Activated CD4-positive, CD25-positive, alpha-beta regulatory T cell treated with anti-CD3 and anti-CD28 coated beads, Interleukin-2, amount 50 U/mL, for 72 hours (primary cell): ENCODE measurements at regions not wholly inside any gene's neighbourhood (a gene's known extent, or its start where the extent isn't known, plus 50 kb on each side); places are given as distances from the start of the nearest gene placed in this dataset.
"Not testable (repeated sequence)": the region's sequence is repeated elsewhere in the genome, so short reads cannot be mapped to it uniquely, and the experiment has no call there.

Source experiments
- DNase-seq: peaks from one replicate; pipeline ENCODE4 v3.0.0; 2021

DNA sequence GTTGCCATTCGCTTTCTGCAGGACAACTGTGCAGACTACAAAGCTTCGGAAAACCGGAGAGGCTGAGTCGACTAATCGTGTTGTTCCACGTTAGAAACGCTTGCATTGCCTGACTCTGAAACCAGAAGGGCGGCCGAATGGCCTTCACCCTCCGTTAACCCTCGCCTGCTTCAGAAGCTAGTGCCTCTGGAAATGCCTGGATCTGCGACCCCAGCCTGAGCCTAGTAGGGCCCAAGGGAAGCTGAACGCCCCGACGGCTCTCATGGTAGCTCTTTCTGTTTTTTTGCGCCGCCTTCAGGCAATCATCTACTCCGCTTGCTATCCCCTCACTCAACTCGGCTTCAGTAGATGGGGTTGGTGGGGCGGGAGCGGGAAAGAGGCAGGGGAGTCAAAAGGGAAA lies 117.3 kb downstream of the PPIAL4A start:
- DNase-seq = not testable (repeated sequence)

DNA sequence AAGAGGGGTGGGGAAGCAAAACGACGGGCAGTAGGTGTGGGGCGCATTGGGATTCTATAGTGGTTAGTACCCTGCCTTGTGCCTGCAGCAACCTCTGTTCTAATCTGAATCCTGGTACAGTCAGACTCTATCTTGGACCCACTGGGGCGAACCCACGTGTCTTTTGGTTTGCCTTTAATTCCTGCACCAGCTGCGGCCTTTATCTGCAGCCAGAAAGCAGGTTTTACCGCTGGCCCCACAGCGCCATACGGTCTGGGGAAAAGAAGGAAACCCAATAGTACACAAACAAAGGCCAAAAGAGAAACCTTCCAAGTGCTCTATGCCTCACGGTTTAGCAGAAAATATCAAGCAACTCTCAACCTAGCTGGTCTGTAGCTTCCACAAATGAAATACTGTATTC lies 118.2 kb downstream of the PPIAL4A start:
- not testable (repeated sequence) for DNase-seq

DNA sequence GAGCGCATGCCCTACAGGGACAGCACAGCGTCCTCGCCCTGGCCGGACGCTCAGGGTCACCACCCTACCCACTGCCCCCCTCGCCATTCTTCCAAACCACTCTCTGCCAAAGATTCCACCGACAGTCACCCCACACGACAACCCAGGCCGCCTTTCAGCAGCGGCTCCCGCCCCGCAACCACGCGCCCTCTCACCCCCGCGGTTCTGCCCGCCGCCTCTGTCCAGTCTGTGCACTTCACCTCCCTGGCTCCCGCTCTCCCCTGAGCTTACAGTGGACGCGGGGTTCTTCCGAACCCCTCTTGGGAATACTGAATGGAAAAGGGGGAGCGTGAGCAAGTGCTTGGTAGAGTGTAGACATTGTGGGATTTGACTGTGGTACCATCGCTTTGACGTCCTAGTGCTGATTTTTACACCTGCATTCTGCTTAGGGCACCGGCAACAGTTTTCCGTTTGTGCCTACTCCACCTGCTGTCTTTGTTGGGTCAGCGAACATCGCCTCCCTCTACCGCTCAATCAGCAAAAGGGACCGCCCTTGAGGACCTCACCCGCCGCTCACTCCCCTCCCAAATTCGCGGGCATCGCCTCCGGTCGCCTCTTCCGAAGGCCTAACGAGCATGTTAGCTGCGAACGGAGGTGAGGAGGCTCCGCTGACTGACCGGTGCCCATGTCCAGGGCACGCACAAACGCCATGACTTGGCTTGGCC lies 119.1 kb downstream of the PPIAL4A start:
- DNase-seq = peak; percentile 35

DNA sequence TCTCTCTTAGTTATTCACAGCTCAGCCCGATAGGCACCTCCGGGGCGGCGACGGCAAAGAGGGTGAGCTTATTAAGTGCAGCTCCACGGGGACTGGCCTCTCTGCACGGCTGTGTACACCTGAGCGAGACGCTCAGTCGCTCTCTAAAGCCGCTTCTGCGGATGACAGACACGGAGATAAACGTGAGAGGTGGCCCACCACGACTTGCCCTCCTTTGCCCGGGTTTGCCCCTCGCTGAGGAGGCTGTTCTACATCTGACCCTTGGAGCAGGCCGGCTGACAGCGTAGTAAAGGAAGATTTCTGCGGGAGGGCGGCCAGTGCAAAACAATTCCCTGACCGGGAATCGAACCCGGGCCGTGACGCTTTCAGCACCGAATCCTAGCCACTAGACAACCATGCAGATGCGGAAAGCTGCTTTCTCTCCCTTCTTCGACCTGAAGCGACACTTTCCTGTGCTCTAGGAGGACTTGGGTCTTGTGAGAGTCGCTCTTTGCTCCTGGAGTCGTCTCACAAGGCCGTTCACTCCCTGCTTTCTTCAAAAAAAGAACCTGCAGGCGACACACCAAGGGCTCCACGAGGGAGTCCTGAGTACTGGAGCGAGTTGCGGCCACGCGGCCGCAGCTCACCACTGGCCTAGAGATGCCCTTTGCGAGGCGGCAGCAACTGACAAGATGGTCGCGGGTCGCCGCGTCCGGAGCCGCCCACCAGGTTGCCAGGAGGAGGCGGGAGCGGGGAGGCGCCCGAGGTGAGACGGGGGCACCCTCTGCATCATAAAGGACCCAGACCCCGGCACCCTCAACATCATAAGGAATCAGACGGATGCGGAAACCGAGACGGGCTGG lies 119.9 kb downstream of the PPIAL4A start:
- DNase-seq = peak; percentile 57

DNA sequence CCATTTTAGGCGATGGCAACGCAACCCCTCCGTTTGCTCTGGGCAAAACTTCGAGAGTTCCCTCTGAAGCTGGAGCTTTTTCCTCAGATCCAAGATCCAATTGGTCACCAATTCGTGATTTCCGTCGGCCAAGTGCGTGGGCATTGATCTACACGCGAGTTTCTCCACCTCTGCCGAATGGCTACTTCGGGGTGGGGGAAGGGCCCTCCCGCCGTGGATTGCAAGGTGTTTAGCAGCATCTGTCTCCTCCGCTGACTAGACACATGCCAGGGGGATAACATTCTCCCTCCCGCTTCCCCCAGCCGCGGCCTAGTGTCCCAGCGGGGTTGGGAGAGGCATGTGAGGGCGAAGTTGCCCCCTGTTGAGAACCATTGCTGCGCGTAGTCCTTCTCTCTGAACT lies 120.6 kb downstream of the PPIAL4A start:
- not testable (repeated sequence) for DNase-seq

DNA sequence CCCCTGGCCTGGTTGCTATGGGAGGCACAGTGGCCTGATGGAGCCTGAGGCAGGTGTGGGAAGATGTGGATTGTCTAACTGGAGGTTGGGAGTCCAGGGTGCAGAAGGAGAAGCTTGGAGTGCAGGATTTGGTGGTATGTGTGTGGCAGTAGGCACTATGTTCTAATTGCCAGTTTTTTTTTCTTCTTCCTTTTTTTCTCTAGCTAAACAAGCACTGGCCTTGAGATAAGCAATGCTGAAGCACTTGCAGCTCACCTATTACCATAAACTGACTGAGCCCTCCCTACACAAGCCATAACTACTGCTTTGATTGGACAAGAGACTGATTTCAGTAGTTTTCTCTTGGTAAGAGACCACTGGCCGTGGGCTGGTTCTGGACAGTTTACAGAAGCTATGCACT lies 123.6 kb downstream of the PPIAL4A start:
- DNase-seq = not testable (repeated sequence)

DNA sequence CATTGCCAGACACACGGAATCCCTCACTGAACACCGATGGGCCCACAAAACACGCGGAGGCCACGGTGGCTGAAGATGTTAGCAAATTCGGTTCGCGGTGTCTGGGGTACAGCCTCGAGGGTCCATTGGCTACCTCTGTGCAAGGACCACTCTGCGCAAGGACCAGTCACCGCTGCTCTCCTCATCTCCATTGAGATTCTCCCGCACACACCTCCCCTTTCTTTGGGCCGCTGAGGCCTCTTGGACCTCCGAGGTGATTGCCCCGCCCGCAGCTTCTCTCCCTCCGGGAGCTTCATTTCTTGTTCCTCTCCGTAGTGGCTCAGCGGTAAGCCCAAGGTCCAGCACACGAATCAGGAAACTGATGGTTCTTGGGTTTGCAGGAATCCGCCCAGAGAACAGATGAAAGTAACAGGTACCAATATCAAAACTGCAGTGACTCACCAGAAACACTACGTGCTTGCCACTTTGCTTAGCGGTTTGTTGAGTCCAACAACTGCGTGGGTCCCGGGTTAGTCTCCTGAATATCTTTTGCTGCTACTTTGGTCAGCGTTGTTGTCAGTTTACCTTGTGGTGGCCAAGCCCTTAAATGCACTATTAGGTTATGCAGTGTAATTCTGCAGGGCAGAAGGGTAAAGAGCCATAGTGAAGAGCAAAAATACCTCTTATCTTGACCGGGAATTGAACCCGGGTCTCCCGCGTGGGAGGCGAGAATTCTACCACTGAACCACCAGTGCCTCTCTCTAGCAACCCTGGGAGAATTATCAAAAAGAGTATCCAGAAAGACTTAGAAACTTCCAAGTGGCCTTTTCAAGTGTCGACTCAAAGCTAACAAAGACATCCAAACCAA lies 126.8 kb downstream of the PPIAL4A start:
- DNase-seq = peak; percentile 34

DNA sequence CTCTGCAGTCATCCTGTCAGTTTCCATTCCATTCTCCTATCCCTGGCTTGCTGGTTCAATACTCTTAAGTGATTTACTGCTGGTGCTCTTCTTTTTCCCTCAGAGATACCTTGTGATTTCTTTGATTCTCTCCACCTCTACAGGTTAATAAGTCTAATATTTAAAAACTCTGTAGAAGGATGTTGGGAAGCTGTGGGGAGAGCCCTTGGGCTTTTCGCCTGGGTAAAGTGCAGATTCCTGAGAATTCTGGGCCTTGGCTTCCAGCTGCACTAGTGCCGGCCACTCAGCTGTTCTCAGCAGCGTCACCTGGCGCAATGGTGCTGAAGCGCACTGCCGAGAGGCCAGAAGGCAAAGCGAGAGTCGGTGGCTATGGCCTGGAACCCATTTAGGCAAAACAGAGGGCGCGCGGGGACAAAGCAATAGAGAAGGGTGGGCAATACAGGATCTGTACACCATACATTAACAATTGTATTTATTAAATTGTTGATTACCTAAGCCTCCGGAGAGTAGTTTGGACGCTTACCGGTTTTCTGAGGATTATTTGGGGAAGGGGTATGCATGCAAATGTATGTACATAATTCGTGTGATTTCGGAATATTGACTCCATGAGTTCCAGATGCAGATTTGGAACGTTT lies 130.3 kb downstream of the PPIAL4A start:
- DNase-seq = not testable (repeated sequence)

DNA sequence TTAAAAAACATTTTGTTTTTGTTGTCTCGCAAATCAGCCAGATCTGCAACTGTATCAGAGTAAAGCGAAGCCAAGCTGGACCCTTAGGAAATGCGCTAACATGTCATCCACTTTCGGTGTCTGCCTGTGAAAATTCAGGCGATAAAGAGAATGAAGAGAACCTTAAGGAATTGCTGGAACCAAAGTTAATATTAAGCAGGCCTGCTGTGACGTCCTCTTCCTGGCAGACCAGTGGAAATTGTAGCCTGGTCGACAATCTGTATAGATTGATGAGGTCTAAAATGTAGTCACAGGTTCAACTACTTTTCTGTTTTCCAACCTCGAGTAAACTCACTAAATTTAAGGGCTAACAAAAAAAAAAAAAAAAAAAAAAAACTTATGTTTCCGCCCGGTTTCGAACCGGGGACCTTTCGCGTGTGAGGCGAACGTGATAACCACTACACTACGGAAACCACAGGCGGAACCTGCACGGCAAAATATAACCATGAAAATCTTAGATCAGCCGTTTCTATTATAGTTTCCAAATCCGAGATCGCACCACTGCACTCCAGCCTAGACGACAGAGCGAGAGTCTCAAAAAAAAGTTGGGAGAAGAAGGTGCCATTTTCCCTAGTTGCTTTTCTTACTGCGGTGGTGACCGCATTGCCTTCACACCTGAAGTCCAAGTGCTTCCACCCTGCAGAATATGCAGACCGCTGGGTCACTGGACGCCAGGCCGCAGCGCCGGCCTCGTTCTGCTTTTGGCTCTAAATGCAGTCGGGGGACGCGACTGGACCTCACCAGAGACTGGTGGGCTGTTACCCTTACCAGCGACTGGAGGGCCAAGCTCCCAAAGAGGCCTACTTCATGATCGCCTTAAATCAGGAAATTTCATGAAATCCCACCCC lies 131.0 kb downstream of the PPIAL4A start:
- peak; percentile 40 for DNase-seq

DNA sequence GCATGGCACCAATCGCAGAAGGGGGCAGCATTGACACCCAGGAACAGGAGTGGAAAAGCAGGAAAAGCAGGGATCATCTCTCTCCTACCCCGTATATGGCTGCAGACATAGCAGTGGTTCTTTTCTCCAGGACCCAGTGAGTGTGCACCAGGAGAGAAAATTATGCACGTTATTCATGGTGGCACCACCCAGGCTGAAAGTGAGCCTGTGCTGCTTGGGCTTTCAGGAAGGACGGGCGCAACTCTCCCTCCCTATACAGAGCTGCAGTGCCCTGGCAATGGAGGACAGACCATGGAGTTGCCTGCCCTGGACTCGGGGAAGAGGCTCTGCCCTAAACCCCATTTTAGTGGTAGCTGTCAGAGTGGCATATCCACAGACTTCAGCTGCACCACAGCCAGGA lies 132.1 kb downstream of the PPIAL4A start:
- DNase-seq = not testable (repeated sequence)

DNA sequence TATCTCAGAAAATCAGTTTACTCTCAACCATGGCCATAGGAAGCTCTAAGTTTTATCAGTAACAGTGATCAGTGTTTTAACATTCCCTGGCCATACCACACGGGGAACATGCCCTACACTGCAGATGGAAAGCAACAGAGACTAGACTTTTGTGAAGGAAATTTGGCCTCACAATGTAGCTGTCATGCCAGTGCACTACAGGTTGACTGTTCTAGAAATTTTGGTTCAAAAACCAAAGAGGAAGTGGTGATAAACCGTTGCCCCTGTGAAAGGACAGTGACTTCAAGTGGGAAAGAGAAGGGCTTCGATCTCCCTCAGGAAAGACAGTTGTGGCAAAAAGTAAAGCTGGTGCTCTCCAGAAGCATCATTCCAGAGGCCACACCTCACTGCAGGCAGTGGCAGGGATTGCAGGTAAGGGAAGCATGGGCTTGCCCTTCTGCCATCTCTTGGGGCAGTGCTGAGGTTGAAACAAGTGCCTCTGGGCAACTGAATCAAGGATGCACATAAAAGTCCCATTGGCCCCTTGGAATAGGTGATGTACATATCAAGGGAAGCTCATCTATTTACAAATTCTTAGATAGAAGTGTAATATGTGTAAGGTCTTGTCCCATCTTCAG lies 143.4 kb downstream of the PPIAL4A start:
- DNase-seq = not testable (repeated sequence)

DNA sequence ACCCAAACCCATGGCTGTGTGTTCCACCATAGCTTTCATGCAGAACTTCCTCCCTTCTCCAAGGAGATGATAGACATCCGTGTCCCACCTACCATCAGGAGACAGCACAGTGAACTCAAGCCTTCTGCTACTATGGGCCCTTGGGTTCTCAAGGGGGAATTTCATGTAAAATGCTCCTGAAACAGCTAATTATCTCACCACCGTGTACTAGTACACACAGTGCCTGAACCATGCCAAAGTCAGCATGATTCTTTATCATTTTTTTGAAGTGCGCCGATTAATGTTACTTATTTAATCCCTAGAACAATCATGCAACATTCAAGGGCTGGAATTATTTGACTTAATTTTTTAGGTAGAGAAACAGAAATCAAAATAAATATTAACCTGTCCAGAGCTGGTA lies 147.2 kb downstream of the PPIAL4A start:
- not testable (repeated sequence) for DNase-seq

DNA sequence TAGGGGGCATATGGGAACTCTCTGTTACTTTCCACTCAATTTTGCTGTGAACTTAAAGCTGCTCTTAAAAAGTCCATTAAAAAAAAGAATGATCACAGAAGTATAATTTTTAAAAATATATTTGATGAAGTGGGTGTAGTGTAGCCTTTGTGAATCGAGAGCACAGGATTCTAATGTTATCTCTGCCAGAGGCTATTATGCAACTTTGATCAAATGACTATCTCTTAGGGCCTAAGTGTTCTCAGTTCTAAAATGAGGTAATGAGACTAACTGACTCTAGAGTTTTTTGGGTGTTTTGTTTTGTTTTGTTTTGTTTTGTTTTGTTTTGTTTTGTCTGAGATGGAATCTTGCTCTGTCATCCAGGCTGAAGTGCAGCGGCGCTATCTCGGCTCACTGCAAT lies 143.2 kb downstream of the FAM72B start:
- DNase-seq = not testable (repeated sequence)

DNA sequence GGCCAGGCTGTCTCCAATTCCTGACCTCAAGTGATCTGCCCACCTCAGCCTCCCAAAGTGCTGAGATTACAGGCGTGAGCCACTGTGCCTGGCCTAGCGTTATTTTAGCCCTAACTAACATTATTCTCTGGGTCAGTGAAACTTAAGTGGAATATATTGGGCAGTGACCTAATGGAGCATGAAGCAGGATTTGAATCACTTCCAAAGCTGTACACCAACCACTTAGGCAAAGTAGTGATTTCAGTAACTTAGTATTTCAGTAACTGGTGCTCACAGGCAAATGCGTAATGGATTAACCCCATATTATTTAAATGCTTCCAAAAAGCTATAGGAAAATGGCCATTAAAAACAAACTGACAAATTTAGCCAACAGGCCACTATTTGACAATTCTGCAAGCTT lies 142.6 kb downstream of the FAM72B start:
- DNase-seq = not testable (repeated sequence)

DNA sequence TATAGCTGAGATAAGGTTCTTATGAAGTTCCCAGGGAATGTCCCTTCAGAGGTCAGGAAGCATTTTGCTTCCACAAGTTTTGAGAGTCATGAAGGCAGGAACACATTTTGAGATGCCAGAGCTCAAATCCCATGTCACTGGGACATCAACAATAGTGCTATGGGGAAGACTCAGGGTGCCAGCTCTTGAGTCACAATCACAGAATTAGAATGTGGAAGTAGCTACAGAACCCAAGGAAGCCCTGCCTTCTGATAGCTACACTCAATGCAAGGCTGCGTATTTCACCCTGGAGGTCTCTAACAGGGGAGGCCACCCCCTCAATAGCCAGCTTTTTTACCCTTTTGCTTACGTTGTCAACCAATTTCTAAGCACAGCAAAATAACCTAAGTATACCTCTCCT lies 141.3 kb downstream of the FAM72B start:
- not testable (repeated sequence) for DNase-seq

DNA sequence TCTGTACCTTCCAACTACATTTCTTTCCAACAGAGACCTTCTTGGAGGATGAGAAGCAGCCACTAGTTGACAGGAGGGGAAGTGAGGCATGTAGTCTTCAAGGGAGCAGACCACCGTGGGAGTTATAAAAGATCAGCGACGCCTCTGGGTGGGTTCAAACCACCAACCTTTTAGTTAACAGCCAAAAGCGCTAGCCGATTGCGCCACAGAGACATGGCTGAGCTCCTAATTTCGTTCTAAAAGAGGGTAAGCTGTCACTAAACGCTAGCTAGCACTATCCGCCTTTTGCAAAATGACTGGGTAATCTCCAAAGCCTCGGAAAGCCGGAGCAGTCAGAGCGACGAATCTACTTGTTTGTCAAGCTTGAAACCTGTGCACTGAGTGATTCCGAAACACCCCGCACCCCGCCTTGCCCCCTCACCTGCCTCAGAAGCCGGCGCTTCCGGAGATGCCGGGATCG lies 135.8 kb downstream of the FAM72B start:
- not testable (repeated sequence) for DNase-seq

DNA sequence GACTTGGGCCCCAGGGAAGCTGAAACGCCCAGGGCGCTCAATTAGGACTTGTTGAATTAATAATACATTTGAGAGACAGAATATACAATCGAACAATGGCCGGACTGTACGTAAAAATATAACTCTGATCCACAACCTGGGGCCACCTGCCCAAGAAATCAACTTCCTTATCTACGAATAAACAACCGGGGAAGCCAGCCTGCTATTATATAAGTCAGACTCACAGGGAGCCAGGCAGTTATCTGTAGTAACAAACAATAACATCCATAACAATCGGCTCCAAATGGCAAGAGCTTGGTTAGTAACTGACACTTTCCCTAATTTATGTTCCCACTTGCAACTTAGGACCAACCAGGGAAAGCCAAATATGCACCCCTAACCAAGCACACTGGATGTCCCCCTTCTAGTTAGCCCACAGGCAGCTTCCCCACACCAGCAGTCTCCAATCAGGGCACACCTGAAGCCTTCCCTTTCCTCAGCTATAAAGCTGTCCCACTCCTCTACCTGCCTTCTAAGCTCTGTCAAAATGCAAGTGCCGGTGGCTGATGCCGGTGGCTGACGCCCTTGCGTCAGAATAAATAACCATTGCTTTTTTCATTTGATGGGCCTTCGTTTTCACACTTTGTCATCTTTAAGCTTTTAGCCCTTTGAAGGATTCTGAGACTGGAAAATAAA lies 135.2 kb downstream of the FAM72B start:
- not testable (repeated sequence) for DNase-seq

DNA sequence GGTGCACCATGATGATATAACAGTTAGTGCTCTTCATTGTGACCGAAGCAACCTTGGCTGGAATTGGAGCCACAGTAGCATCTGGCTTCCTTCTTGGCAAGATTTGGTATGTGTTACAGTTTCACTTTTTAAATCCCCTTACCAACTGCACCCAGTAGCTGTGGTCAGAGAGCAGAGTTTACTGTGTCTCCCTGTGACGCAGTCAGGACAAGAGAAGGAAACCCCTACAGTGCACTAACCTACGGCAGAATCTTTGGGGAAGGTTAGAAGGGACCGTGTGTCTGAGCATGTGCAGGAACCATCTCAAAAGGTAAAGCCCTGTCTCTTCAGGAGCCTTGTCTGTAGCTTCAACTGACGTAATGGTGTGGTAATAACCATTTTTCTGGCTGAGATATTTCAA lies 134.0 kb downstream of the FAM72B start:
- not testable (repeated sequence) for DNase-seq

DNA sequence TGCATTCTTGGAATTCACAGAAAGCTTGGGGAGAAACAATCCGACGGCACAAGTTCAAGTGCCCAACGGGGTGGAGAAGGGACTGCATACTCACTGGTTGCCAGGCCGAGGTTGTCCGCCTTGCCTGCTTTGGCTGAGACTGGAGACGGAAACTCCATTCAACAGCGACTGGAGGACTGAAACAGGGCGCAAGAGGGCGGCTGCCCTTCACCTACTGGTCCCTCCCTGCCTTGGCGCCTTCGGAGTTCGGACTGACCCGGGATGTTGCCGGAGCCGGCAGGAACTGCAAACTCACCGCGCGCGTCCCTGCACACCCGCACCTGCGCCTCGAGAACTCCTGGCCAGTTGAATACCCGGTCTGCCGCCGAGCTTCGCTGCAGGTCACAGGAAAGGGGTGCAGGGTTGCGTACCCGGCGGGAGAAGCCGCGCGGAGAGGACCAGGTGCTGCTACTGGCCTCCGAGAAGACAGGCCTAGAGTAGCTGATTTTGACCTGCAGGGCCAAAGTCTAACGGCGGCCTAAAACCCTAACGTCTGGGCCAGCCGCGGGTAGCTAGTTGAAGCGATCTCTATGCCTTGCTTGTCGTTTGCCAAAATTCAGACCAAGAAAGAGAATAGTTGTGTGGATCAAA lies 132.9 kb downstream of the FAM72B start:
- DNase-seq = not testable (repeated sequence)
